Colonic mucosa (tissue), 4 donors: ENCODE measurements at regions not wholly inside any gene's neighbourhood (a gene's known extent, or its start where the extent isn't known, plus 50 kb on each side); places are given as distances from the start of the nearest gene placed in this dataset.

Experiments
- DNase-seq: peaks from one replicate; pipeline ENCODE4 v3.0.0-alpha.2; 2020
- H3K27ac ChIP-seq: fragments of 200-600 bp; one replicate; pipeline ENCODE4 v1.8.0; 2021
- H3K27me3 ChIP-seq: fragments of 200-600 bp; one replicate; pipeline ENCODE4 v1.8.0; 2021
- H3K36me3 ChIP-seq: fragments of 200-600 bp; one replicate; pipeline ENCODE4 v1.8.0; 2021
- H3K4me1 ChIP-seq: fragments of 200-600 bp; one replicate; pipeline ENCODE4 v1.8.0; 2021; ENCODE audit warnings: mild to moderate bottlenecking
- H3K4me3 ChIP-seq: fragments of 200-600 bp; one replicate; pipeline ENCODE4 v1.8.0; 2021
- H3K9ac ChIP-seq, 2 donors: one replicate each; pipeline ENCODE4 v1.7.0; 2013; ENCODE audit warnings: control low read depth in 2 of 2, low read depth in 2 of 2, low read length in 2 of 2
- H3K9me3 ChIP-seq: fragments of 200-600 bp; one replicate; pipeline ENCODE4 v1.8.0; 2021
- CTCF ChIP-seq: fragments of 200-600 bp; IDR thresholded peaks from one replicate; pipeline ENCODE4 v1.8.0; 2022; ENCODE audit warnings: antibody characterized with exemption, mild to moderate bottlenecking
- intact Hi-C: fragments of 100-400 bp; cut with DNase I; formaldehyde crosslinking; loops from one replicate; pipeline ENCODE4 v1.14.1; 2022
- donor health status: healthy.
- donor health status: DM: no; HTN: no; CAD: no.
- donor health status: DM: no; HTN: no; CAD: no.

GRCh38 chr14:42872786-42873185, 1266.1 kb downstream of the LRFN5 start:
- Histone ChIP-seq H3K27ac (no peak overlapping the region), H3K9me3 (no peaks in the 10 kb centered on the region), H3K27me3 (no peaks in the 10 kb centered on the region), H3K36me3 (no peaks in the 10 kb centered on the region), H3K9ac (no peak overlapping the region), H3K4me3 (no peak overlapping the region), H3K4me1 (no peaks in the 10 kb centered on the region)
- intact Hi-C loops: no loop called here
- DNase-seq: no peak
- no peak for TF ChIP-seq CTCF

GRCh38 chr14:42869681-42870080, 1263.0 kb downstream of the LRFN5 start:
- Histone ChIP-seq H3K9ac (no peak overlapping the region), H3K27me3 (no peaks in the 10 kb centered on the region), H3K36me3 (no peaks in the 10 kb centered on the region), H3K9me3 (no peaks in the 10 kb centered on the region), H3K27ac (no peak overlapping the region), H3K4me3 (no peak overlapping the region), H3K4me1 (no peaks in the 10 kb centered on the region)
- intact Hi-C loops: no loop called here
- no peak for TF ChIP-seq CTCF
- DNase-seq: no peak

GRCh38 chr14:42862114-42862513, 1255.4 kb downstream of the LRFN5 start:
- TF ChIP-seq CTCF: no peak
- H3K36me3 ChIP-seq: no peaks in the 10 kb centered on the region
- no peaks in the 10 kb centered on the region for H3K4me1 ChIP-seq
- no peak overlapping the region for H3K27ac ChIP-seq
- no peak overlapping the region for H3K4me3 ChIP-seq
- H3K27me3 ChIP-seq: no peaks in the 10 kb centered on the region
- H3K9ac ChIP-seq: no peak overlapping the region
- H3K9me3 ChIP-seq: no peaks in the 10 kb centered on the region
- intact Hi-C loops: no loop called here
- no peak for DNase-seq

GRCh38 chr14:42860371-42860770, 1253.7 kb downstream of the LRFN5 start:
- Histone ChIP-seq H3K4me1 (no peaks in the 10 kb centered on the region), H3K4me3 (no peak overlapping the region), H3K27me3 (no peaks in the 10 kb centered on the region), H3K9me3 (no peaks in the 10 kb centered on the region), H3K36me3 (no peaks in the 10 kb centered on the region), H3K9ac (no peak overlapping the region), H3K27ac (no peak overlapping the region)
- DNase-seq: no peak
- TF ChIP-seq CTCF: no peak
- intact Hi-C loops: no loop called here

DNA sequence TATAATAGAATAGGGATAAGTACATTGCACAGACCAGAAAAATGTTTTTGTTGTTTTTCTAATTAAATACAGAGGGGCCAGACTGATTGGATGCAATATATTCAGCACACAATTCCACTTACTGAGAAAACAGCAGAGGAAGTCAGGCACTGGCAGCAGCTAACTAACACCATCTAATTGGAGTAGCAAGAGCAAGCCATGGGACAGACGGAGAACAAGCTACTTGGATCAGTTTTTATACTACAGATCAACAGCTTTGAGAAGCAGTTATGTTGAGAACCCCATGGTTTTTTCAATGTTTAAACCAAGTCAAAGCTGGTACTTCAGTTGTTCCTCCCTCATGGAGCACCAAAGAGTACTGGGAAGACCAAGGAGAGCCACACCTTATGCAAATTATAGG, 1249.4 kb downstream of the LRFN5 start:
- no peak for DNase-seq
- intact Hi-C loops: no loop called here
- no peaks in the 10 kb centered on the region for H3K4me1 ChIP-seq
- H3K27me3 ChIP-seq: no peaks in the 10 kb centered on the region
- TF ChIP-seq CTCF: no peak
- no peak overlapping the region for H3K4me3 ChIP-seq
- H3K27ac ChIP-seq: no peak overlapping the region
- H3K9ac ChIP-seq: no peak overlapping the region
- no peaks in the 10 kb centered on the region for H3K9me3 ChIP-seq
- no peaks in the 10 kb centered on the region for H3K36me3 ChIP-seq

- H3K9ac ChIP-seq: no peak overlapping the region
- no peaks in the 10 kb centered on the region for H3K36me3 ChIP-seq
- no peaks in the 10 kb centered on the region for H3K9me3 ChIP-seq
- H3K27ac ChIP-seq: no peak overlapping the region
- no peak for DNase-seq
- H3K27me3 ChIP-seq: no peaks in the 10 kb centered on the region
- TF ChIP-seq CTCF: no peak
- H3K4me1 ChIP-seq: no peaks in the 10 kb centered on the region
- intact Hi-C loops: no loop called here
- no peak overlapping the region for H3K4me3 ChIP-seq
Measured at GRCh38 chr14:42855085-42855484, 1248.4 kb downstream of the LRFN5 start.
